AG08396 (cell line): ENCODE measurements at regions not wholly inside any gene's neighbourhood (a gene's known extent, or its start where the extent isn't known, plus 50 kb on each side); places are given as distances from the start of the nearest gene placed in this dataset.

Source experiments
- DNase-seq: peaks from one replicate; pipeline ENCODE4 v3.0.0; 2012; ENCODE audit warnings: low spot score, mixed read lengths

DNA sequence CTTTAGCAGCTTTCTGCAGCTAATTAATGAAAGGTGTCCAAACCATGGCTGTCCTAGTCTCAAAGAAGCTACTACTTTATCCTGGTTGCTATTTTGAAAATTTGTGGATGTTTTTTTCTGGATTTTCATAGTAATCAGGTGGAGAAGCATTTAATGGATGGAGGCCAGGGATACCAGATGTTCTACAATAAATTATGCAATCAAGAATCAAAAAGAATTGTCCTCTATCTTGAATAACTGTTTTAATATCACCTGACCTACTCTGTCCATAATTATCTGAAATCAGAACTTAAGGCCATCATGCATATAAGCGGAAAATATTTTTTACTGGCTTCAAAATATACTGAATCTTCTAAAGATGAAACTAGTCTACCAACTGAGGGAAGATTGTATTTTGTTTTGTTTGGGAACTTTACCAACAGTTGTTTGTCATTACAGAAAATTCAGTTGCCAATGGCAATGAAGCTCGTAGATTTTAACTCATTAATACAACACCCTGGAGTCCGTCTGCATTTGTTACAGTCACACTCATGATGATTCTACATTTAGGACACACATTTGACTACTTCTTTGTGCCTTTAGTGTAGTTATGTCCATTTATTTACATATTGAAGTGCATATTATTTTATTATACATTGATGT, 762.3 kb upstream of the GRM7 start:
- DNase-seq, result no peak

DNA sequence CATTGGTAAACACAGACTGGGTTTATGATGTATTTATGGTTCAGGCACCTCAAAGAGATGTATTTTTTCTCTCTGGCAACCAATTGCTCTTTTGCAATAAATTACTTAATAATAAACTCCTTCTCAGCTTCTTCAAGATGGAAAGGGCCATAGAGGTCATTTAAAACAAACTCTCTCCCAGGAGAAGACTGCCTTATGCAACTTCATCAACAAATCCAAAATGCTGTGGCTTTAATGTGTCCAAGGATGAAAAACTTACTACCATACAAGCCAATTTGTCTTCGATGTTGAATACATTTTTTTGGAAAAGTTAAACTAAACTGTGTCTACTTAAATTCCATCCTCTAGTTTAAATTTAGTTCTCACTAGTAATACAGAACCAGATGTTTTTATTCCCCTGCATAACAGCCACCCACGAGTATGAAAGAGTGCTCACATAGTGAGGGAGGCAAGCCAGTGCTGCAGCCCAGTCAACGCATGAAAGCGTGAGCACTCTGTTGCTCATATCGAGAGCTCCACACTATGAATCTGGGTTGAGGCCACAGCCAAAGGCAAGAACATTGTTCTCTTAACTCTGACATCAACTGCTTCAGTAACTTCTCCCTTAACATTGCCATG, 761.3 kb upstream of the GRM7 start:
- DNase-seq, result no peak

DNA sequence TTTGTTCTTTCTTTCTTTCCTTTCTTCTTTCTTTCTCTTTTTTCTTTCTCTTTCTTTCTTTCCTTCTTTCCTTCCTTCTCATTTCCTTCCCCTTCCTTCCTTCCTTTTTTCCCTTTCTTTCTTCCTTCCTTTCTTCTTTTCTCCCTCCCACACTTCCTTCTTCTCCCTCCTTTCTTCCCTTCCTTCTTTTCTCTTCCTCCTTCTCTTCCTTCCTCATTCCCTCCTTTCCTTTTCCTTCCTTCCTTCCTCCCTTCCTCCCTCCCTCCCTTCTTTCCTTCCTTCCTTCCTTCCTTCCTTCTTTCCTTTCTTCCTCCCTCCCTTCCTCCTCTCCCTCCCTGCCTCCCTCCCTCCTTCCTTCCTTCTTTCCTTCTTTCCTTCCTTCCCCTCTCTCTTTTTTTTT, 755.7 kb upstream of the GRM7 start:
- DNase-seq, result no peak

DNA sequence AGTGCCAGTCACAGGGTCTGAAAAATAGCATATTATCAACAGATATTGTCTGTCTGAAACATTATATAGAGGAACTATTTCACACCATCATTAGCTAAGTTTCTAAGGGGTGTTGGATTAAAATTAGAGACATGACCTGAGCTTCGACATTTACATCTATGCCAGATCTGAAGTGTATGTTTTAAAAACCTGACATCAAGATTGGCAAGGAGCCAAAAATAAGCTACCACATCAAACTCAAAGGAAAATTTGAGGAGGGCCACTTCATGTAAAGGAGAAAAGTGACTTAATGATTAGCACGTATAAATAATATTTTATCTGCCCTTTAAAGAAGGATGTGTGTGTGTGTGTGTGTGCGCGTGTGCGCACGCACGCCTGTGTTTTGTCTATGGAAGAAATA, 752.0 kb upstream of the GRM7 start:
- no peak for DNase-seq

DNA sequence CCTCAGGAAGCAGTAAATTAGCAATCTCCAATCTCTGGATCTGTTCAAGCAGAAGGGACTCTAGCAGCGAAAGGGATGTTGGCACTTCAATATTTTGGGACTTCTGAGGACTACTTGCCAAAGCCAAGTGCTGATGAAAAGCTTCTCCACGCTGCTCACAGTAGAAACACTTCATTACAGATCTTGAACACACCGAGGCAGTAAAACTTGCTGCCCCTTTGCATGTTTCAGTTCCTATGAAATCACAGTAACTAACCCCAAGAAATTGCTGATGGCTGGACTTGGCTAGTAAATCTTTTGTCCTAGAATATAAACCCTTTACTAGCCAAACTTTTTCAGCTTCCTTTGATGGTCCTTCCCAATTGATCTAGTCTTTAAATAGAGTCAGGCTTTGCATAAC, 750.5 kb upstream of the GRM7 start:
- DNase-seq, result no peak

DNA sequence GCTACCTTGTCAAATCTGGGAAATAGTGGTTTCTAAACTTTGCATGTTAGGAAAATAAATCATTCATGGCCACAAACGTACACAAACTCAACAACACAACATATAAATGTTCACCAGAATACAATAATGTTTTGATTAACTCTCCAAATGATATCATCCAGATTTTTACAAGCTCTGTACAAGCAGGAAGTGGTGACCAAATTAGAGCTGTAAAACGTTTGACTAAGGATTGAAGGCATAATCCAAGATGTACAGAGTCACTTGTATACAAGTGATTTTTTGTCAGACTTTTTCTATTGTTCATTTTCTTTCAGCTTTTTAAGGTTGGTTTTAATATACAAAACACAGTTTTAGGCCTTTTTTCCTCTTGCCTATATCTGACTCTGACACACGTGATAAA, 748.4 kb upstream of the GRM7 start:
- no peak for DNase-seq

DNA sequence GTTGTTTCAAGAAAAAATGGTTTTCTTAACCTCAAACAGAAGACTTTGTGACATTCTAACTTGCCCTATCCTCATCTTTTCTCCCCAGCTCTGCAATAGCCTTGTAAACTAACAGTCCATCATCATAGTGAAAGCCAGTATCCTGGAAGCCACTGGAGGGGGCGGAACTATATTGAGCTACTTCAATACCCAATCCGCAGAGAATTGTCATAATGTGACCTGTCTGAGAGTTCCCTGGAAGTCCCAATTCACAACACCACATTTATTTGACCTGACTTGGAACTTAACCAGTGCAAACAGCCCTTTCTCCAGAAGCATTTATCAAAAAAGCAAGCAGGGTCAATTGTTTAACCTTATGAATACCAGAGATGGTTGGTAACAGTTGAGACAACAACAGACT, 747.6 kb upstream of the GRM7 start:
- no peak for DNase-seq

DNA sequence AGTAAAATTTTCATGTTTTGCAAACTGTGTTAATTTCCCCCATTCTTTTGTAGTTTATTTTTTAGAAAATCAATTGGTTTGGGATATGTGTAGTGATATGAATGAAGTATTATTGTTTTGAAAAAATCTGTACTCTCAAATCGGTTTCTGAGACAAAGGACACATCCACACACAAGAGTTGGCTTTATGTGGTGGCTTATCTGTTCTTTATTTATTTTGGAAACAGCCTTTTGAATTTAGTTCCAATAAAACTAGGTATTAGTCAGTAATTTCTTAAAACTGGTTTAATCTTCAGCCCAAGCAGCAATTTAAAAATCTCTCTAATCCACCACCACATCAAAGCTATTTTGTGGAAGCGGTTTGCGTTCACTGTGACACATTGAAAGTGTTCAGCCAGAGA, 741.5 kb upstream of the GRM7 start:
- no peak for DNase-seq

DNA sequence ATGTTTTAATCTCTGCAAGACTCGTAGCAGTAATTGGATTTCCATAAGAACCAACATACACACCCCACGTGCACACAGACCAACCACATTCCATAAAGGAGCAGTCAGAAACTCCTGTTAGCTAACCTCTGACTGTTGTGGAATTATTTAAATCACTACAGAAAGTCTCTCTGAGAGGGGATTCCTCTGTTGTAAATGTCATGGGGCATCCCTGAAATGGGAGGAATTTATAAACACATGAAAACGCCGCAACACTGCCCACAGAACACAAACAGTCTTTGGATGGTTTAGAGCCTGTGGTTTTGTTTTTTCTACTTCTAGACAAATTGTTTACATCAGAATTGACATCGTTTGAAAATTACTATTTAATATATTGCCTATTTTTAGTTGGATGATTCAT, 740.1 kb upstream of the GRM7 start:
- no peak for DNase-seq

DNA sequence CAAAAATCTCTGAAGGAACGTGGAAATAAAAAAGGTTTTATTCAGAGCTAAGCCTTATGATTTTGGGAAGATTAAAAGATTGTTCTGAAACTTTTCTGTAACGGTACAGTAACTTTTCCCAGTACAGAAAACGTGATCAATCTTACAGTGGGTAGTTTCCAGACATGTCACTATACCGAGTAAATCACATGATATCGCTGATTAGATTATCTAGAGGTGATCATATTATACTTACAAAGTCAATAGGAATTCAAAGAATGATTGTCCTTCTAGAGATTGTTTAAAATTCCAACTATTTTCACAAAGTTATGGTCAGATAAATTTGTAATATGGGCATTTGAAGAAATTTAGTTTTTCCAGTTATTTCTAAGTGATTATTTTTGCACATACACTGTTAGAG, 736.0 kb upstream of the GRM7 start:
- DNase-seq, result no peak

DNA sequence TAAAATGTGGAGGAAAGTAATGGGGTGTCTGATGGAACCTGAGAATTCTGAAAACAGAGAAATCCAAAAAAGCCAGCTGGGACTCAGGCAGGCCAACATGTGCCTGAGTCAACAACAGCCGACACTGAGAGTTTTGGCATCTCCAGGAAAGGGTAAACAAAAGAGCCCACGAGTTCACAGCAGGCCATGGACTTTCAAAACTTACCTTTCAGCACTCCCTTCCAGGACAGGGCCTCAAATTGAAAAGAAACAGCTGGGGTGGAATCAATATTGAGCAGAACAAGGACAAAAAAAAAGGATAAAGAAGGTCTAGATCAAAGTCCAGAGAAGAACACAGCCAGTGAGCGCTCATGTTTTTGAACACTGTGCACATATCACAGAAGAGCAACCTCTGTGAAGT, 735.4 kb upstream of the GRM7 start:
- no peak for DNase-seq

DNA sequence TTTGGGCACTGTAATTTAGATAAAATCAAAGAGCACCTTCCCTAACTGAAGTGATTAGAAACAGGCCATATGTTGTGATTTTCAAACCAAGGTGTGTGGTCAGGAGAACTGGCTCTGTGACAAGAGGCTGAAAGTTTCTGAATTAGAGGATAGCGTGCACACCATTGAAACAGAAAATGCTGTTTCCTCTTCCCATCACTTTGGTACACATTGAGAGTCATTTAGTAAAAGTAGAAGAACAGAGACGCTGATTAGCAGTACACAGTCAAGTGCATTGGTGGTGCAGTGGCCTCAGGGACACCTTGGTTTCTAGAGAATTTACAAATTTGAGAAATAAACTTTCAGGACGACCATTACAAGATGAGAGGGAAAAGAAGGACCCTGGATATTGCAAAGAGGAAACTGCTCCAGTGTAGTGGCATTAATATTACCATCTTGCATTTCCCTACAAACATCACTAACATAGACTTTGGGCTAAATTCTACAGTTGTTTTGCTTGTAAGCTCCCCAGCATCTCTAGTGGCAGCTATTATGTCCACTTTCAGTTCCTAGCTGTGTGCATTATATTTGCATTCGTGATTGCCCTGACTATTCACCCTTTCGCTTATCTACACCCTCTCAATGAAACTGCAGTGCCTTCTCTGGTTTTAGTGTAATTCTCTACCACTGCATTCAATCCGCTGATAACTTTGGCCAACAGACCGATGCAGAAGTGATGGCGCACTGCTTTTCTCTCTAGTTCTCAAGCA, 728.1 kb upstream of the GRM7 start:
- no peak for DNase-seq

DNA sequence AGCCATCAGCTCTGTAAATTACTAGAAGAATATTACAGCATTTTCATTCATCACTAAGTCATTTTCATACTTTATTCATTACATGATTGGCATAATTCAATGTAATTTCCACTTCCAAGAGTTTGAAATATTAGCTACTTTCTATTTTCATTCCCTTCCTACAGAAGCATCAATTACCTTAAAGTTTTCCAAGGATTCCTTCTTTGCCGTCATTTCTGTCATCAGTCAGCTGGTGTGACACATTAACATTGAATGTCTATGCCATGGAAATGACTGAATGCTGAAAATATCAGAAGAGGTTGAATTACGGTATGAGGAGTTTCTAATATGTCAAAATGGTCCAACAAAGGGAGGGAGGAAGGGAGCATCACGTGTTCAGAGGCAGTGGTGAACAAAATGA, 718.2 kb upstream of the GRM7 start:
- no peak for DNase-seq

DNA sequence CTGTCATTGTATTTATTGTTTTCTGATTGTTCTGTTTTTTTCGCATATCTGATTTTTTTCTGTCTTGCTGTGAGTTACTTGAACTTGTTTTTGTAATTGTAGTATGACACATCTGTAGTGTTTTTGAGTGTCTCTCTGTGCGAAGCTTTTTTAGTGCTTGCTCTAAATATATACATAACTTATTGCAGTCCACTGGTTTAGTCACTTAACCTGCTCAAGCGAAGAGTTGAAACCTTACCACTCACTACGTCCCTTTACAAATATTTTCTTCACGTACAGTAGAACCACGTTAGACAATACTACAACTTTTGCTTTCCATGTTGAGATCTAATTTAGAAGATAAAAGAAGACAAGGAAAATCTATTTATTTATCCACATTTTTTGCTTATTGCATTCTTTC, 713.0 kb upstream of the GRM7 start:
- no peak for DNase-seq

DNA sequence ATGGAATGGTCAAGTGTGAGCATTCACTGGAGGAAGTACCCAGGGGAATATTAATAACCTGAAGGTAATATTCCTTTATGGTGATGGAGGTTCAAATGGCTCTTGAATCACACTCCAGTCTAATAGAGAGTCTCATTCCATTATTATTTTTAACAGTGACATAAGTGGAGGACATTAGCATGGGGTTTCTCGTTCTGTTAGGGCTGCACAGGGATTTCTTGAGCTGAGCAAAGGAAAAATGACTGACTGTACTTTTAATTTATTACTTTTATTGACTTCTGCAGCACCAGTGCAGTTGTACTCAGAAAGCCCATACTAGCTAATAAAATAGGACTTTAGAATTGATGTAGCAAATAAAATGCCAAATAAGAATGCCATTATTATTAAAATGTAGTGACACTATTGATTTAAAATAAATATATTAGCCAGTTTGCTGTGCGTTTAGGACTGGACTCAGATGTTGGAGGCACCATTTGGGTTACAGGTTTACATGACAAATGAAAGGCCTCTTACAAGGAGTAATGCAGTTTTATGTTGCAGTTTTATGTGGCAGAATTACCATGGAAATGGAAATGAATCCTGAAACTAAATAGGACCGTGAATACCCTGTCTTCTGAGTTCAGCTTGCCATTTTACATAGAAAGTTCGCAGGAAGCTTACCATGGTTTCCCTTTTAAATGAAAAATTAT, 705.1 kb upstream of the GRM7 start:
- no peak for DNase-seq

DNA sequence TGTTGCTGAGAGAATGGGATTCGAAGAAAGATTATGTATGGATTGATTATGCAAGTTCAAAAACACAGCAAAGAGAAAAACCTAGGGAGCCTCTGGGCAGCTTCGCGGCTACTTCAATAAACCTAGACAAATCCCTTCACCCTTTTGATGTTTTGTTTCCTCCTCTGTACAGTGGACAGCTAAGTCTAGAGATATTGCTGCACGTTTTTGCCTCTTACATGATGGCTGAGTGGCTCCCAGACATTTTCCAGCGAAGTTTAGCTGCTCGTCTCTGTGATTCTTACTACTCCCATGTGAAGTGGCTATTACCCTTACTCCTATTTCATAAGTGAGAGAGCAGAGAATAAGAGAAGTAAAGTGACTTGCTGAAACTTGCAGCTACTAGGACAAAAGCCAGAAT, 695.0 kb upstream of the GRM7 start:
- no peak for DNase-seq

DNA sequence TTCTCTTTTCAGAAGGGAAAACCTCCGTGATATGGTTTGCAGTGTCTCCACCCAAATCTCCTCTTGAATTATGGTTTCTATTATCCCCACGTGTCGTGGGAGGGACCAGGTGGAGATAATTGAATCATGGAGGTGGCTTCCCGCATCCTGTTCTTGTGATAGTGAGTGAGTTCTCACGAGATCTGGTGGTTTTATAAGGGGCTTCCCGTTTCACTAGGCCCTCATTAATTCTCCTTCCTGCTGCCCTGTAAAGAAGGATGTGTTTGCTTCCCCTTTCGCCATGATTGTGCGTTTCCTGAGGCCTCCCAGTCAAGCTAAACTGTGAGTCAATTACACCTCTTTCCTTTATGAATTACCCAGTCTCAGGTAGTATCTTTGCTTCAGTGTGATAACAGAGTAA, 692.7 kb upstream of the GRM7 start:
- no peak for DNase-seq

DNA sequence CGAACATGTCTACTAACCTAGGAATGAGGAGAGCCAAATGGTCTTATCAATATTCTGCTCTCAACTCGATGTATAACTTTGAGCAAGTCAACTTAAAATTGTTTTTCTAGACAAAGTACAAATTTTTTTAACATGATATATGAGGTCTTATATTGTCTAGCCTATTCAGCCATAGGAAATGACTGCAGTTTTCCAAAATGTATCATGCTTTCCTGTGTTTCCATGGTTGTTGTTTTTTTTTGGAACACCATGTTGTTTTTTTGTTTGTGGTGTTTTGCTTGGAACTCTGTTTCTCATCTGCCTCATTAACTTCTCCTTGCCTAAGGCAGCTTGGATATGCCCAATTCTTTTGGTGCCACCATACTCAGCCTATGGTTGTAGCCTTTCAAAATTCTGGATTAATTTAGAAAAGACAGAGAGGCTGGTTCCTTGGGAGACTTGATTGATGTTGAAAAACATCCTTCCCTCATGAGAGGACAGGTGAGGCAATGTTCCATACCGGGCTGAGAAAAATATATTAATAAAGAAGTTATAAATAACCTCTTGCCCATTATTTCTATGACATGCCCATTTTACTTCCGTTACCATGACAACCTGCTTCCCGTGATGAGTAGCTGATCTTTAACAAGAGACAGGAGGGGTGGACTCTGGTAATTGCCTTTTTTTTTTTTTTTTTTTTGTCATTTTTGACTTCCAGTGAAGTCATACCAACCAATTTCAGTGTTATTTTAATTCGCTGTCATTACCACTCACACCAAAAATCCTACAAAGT, 687.9 kb upstream of the GRM7 start:
- DNase-seq, result no peak

DNA sequence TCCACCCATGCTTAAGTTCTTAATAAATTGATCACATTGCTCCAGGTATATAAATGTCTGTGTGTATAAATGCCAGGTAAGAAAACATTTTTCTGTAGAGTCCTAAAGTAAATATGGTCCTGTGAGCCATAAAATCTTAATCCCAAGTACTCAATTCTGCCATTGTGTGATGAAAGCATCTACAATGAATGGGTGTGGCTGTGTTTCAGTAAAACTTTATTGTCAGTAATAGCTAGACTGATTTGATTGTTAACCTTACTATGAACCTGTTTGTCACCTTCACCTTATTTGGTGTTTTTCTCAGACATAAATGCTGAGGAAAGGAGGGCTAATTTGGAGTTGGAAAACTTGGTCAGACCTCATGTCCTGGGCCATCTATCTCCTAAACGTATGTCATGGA, 683.5 kb upstream of the GRM7 start:
- DNase-seq, result no peak

DNA sequence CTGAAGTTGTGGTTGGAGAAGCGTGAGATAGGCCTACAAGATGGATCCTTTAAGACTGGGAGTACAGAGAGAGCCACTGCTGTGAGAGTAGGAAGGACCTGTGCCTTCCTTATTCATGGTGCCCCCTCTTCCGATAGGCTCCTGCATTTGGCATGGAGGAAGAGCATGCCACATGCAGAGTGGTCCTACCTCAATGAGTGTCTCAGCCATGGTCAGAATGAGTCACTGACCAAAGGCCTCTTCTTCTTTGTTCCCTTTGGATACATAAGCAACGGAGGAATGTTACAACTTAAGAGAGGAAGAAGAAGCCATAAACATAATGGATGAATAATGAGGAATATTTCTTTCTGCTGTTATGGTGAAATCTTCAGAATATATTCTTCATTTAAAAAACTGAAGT, 681.2 kb upstream of the GRM7 start:
- DNase-seq, result no peak

DNA sequence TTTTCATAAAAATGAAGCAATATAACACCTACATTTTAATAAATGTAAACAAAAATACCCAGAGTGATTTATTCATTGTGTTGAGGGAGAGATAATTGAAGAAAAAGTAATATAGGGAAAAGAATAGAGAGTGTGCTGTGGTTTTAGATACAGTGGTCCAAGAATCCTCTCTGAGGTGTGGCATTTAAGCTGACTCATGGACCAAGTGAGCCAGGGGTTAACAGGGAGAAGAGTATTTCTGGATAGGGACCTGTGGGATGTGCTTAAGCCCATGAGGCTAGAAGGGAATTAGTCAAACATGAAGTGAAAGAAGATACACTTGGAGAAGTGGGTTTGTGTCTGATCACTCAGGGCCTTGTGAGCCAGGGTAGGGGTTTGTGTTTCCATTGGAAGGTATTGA, 680.7 kb upstream of the GRM7 start:
- DNase-seq, result no peak

DNA sequence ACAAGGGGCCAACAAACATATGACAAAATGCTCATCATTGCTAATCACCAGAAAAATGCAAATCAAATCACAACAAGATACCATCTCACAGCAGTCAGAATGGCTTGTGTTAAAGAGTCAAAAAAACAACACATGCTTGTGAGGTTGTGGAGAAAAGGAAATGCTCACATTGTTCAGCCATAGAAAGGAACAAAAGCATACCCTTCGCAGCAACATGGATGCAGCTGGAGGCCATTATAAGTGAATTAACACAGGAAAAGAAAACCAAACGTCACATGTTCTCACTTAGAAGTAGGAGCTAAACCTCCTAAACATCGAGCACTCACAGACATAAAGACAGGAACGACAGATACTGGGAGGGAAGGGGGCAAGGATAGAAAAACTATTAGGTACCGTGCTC, 678.4 kb upstream of the GRM7 start:
- DNase-seq, result no peak
